ENCODE measurements at regions not wholly inside any gene's neighbourhood (a gene's known extent, or its start where the extent isn't known, plus 50 kb on each side); places are given as distances from the start of the nearest gene placed in this dataset.
"Not testable (repeated sequence)": the region's sequence is repeated elsewhere in the genome, so short reads cannot be mapped to it uniquely, and the experiment has no call there.

GRCh38 chr3:178100908-178101307, 435.3 kb upstream of the KCNMB2 start:
- Mint-ChIP-seq H3K27me3 (ENCODE audit: low read depth) (no peaks in the 10 kb centered on the region), H3K36me3 (ENCODE audit: low read depth) (no peaks in the 10 kb centered on the region), H3K4me3 (no peak overlapping the region), H3K4me1 (ENCODE audit: low read depth) (no peaks in the 10 kb centered on the region), H3K9me3 (no peaks in the 10 kb centered on the region), H3K27ac (no peak overlapping the region)

- no peaks in the 10 kb centered on the region for H3K27me3 Mint-ChIP-seq (ENCODE audit: low read depth)
- H3K4me1 Mint-ChIP-seq (ENCODE audit: low read depth) = no peaks in the 10 kb centered on the region
- H3K9me3 Mint-ChIP-seq = no peaks in the 10 kb centered on the region
- H3K4me3 Mint-ChIP-seq = no peak overlapping the region
- no peaks in the 10 kb centered on the region for H3K36me3 Mint-ChIP-seq (ENCODE audit: low read depth)
- no peak overlapping the region for H3K27ac Mint-ChIP-seq
Measured at GRCh38 chr3:178103140-178103539, 433.1 kb upstream of the KCNMB2 start.

GRCh38 chr3:178107804-178108203, 428.4 kb upstream of the KCNMB2 start:
- no peak overlapping the region for H3K27ac Mint-ChIP-seq

GRCh38 chr3:178109691-178110090, 426.5 kb upstream of the KCNMB2 start:
- Mint-ChIP-seq H3K4me3 (no peak overlapping the region), H3K4me1 (ENCODE audit: low read depth) (no peaks in the 10 kb centered on the region), H3K9me3 (no peaks in the 10 kb centered on the region), H3K27me3 (ENCODE audit: low read depth) (no peaks in the 10 kb centered on the region), H3K27ac (no peak overlapping the region), H3K36me3 (ENCODE audit: low read depth) (no peaks in the 10 kb centered on the region)

More at GRCh38 chr3:178107804-178108203, 428.4 kb upstream of the KCNMB2 start:
- no peaks in the 10 kb centered on the region for H3K4me1 Mint-ChIP-seq (ENCODE audit: low read depth)
- H3K27me3 Mint-ChIP-seq (ENCODE audit: low read depth) = no peaks in the 10 kb centered on the region
- H3K9me3 Mint-ChIP-seq = no peaks in the 10 kb centered on the region
- no peak overlapping the region for H3K4me3 Mint-ChIP-seq
- no peaks in the 10 kb centered on the region for H3K36me3 Mint-ChIP-seq (ENCODE audit: low read depth)

GRCh38 chr3:178112134-178112533, 424.1 kb upstream of the KCNMB2 start:
- H3K4me3 Mint-ChIP-seq = no peak overlapping the region
- H3K27ac Mint-ChIP-seq = no peak overlapping the region
- H3K27me3 Mint-ChIP-seq (ENCODE audit: low read depth) = no peaks in the 10 kb centered on the region
- H3K9me3 Mint-ChIP-seq = no peaks in the 10 kb centered on the region
- no peaks in the 10 kb centered on the region for H3K36me3 Mint-ChIP-seq (ENCODE audit: low read depth)
- H3K4me1 Mint-ChIP-seq (ENCODE audit: low read depth) = no peaks in the 10 kb centered on the region

GRCh38 chr3:178112552-178112951, 423.7 kb upstream of the KCNMB2 start:
- not testable (repeated sequence) for H3K9me3 Mint-ChIP-seq; H3K36me3 Mint-ChIP-seq (ENCODE audit: low read depth); H3K4me1 Mint-ChIP-seq (ENCODE audit: low read depth); H3K4me3 Mint-ChIP-seq; H3K27ac Mint-ChIP-seq; H3K27me3 Mint-ChIP-seq (ENCODE audit: low read depth)

GRCh38 chr3:178117641-178118040, 418.6 kb upstream of the KCNMB2 start:
- Mint-ChIP-seq H3K4me3 (no peak overlapping the region), H3K36me3 (ENCODE audit: low read depth) (no peaks in the 10 kb centered on the region), H3K9me3 (peaks cover 17% of the 10 kb centered on the region), H3K4me1 (ENCODE audit: low read depth) (no peaks in the 10 kb centered on the region), H3K27ac (no peak overlapping the region), H3K27me3 (ENCODE audit: low read depth) (no peaks in the 10 kb centered on the region)

GRCh38 chr3:178119608-178120295, 416.5 kb upstream of the KCNMB2 start:
- H3K9me3 Mint-ChIP-seq = peaks cover 17% of the 10 kb centered on the region
- H3K4me3 Mint-ChIP-seq; H3K36me3 Mint-ChIP-seq (ENCODE audit: low read depth); H3K27ac Mint-ChIP-seq; H3K27me3 Mint-ChIP-seq (ENCODE audit: low read depth); H3K4me1 Mint-ChIP-seq (ENCODE audit: low read depth): not testable (repeated sequence)

- no peak overlapping the region for H3K4me3 Mint-ChIP-seq
- H3K27ac Mint-ChIP-seq = no peak overlapping the region
Measured at GRCh38 chr3:178120367-178120766, 415.9 kb upstream of the KCNMB2 start.

GRCh38 chr3:178126686-178127085, 409.6 kb upstream of the KCNMB2 start:
- no peaks in the 10 kb centered on the region for H3K9me3 Mint-ChIP-seq
- H3K27me3 Mint-ChIP-seq (ENCODE audit: low read depth) = no peaks in the 10 kb centered on the region
- no peak overlapping the region for H3K27ac Mint-ChIP-seq
- H3K4me3 Mint-ChIP-seq = no peak overlapping the region
- H3K36me3 Mint-ChIP-seq (ENCODE audit: low read depth) = no peaks in the 10 kb centered on the region
- H3K4me1 Mint-ChIP-seq (ENCODE audit: low read depth) = no peaks in the 10 kb centered on the region

More at GRCh38 chr3:178120367-178120766, 415.9 kb upstream of the KCNMB2 start:
- Mint-ChIP-seq H3K36me3 (ENCODE audit: low read depth) (no peaks in the 10 kb centered on the region), H3K9me3 (peaks cover 17% of the 10 kb centered on the region), H3K4me1 (ENCODE audit: low read depth) (no peaks in the 10 kb centered on the region), H3K27me3 (ENCODE audit: low read depth) (no peaks in the 10 kb centered on the region)

- no peaks in the 10 kb centered on the region for H3K27me3 Mint-ChIP-seq (ENCODE audit: low read depth)
- no peak overlapping the region for H3K4me3 Mint-ChIP-seq
- H3K4me1 Mint-ChIP-seq (ENCODE audit: low read depth) = no peaks in the 10 kb centered on the region
- H3K36me3 Mint-ChIP-seq (ENCODE audit: low read depth) = no peaks in the 10 kb centered on the region
- no peak overlapping the region for H3K27ac Mint-ChIP-seq
- H3K9me3 Mint-ChIP-seq = no peaks in the 10 kb centered on the region
Measured at GRCh38 chr3:178127221-178127620, 409.0 kb upstream of the KCNMB2 start.

- no peak overlapping the region for H3K27ac Mint-ChIP-seq
- no peaks in the 10 kb centered on the region for H3K4me1 Mint-ChIP-seq (ENCODE audit: low read depth)
- H3K36me3 Mint-ChIP-seq (ENCODE audit: low read depth) = no peaks in the 10 kb centered on the region
- no peaks in the 10 kb centered on the region for H3K27me3 Mint-ChIP-seq (ENCODE audit: low read depth)
- no peak overlapping the region for H3K4me3 Mint-ChIP-seq
- no peaks in the 10 kb centered on the region for H3K9me3 Mint-ChIP-seq
Measured at GRCh38 chr3:178129109-178129508, 407.1 kb upstream of the KCNMB2 start.

GRCh38 chr3:178131801-178132200, 404.4 kb upstream of the KCNMB2 start:
- Mint-ChIP-seq H3K27ac (no peak overlapping the region), H3K4me1 (ENCODE audit: low read depth) (no peaks in the 10 kb centered on the region), H3K9me3 (no peaks in the 10 kb centered on the region), H3K4me3 (no peak overlapping the region), H3K27me3 (ENCODE audit: low read depth) (no peaks in the 10 kb centered on the region), H3K36me3 (ENCODE audit: low read depth) (no peaks in the 10 kb centered on the region)

GRCh38 chr3:178137206-178137605, 399.0 kb upstream of the KCNMB2 start:
- Mint-ChIP-seq H3K4me3 (no peak overlapping the region), H3K27me3 (ENCODE audit: low read depth) (no peaks in the 10 kb centered on the region), H3K36me3 (ENCODE audit: low read depth) (no peaks in the 10 kb centered on the region), H3K9me3 (peaks cover 7% of the 10 kb centered on the region), H3K27ac (no peak overlapping the region), H3K4me1 (ENCODE audit: low read depth) (no peaks in the 10 kb centered on the region)

- no peaks in the 10 kb centered on the region for H3K36me3 Mint-ChIP-seq (ENCODE audit: low read depth)
- H3K4me3 Mint-ChIP-seq = no peak overlapping the region
- H3K27me3 Mint-ChIP-seq (ENCODE audit: low read depth) = no peaks in the 10 kb centered on the region
- peaks cover 7% of the 10 kb centered on the region for H3K9me3 Mint-ChIP-seq
- no peaks in the 10 kb centered on the region for H3K4me1 Mint-ChIP-seq (ENCODE audit: low read depth)
- no peak overlapping the region for H3K27ac Mint-ChIP-seq
Measured at GRCh38 chr3:178137831-178138230, 398.4 kb upstream of the KCNMB2 start.

- Mint-ChIP-seq H3K4me1 (ENCODE audit: low read depth) (no peaks in the 10 kb centered on the region), H3K9me3 (peaks cover 7% of the 10 kb centered on the region), H3K27me3 (ENCODE audit: low read depth) (no peaks in the 10 kb centered on the region), H3K27ac (no peak overlapping the region), H3K36me3 (ENCODE audit: low read depth) (no peaks in the 10 kb centered on the region), H3K4me3 (no peak overlapping the region)
Measured at GRCh38 chr3:178139116-178139515, 397.1 kb upstream of the KCNMB2 start.
